ENCODE measurements at regions not wholly inside any gene's neighbourhood (a gene's known extent, or its start where the extent isn't known, plus 50 kb on each side); places are given as distances from the start of the nearest gene placed in this dataset.
A peak's percentile ranks its signal among the peaks of the same experiment; 100 is the strongest.

DNA sequence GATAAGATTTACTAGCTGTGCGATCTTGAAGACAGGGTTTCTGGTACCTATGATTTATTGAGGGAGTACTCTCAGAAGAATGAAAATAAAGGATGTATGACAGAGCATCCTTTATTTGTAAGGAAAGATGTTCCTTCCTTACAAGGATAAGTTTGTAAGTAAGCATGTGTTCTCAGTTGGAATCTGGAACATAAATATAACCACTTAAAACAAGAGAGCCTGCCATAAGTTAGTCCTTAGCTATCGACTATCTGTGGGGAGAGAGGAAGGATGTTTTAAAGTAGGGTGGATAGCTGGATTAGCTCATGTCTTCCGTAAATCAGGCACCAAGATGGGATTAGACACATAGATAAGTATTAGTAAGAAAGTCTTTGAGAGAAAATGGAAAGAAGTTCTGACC, 192.6 kb upstream of the CARD18 start:
- no peak for DNase-seq (ENCODE audit: low spot score)

DNA sequence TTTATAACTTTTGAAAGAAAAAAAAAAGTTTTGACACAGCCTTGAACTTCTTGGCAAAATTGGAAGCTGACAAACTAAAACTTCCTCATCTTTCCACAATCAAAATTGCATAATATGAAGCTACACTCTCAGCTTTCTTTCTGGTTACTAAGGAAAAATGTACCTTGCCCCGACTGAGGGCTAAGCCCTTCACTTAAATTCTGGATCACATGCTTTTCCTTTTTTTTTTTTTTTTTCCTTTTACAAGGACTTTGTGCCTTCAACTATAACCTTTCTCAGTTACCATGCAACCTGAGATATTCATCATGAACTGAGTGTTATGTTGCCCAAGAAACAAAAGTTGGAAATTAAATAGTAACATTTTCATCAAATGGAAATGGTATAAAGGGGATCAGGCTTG, 188.5 kb upstream of the CARD18 start:
- DNase-seq (ENCODE audit: low spot score) = no peak

DNA sequence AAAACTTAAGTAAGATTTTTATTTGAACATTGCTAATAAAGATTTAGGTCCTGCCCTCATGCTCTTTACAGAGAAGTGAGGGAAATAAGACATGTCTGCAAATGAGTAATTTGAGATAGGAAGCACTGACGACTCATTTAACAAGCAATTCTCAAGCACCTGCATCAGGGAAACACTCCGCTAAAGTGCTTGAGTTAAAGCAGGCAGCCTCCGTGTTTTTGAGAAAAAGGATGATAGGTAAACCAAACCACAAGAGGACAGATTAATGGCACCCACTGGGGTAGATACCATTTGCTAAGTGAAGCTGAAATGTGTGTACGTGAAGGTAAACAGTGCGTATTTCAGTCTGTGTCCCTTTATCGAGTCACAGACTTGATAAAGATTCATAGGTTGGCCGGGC, 184.6 kb upstream of the CARD18 start:
- no peak for DNase-seq (ENCODE audit: low spot score)

DNA sequence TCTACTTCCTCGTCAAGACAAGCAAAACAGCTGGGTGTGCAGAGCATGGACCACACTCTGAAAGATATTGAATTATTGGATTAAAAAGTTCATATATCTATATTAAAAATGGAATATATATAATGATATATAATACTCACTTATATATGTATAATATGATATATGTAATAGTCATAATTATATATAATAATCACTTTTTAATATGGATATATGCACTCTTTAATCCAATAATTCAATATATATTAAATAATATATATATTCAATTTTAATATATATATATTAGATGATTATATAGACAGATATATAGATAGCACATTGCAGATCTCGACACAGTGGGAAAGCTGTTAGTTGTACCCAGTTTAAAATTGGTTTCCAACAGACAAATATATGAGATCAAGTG, 182.1 kb upstream of the CARD18 start:
- DNase-seq (ENCODE audit: low spot score) = no peak

DNA sequence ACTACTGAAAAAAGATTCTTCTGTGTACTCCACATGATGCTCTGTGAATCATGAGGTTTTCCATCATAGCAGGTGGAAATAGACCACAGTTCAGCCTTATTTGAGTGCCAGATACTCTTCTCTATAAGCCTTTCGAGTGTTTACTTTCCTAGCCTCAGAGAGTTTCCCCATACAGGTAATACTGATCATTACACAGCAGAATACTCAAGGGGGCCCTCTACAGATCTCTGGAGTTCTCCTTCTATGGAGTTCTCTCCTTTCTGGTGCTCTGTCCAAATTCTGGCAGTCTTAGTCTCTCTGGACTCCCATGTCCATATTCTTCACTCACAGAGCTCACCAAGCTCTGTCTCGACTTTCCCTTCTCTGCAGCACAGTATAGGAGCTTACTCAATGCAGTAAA, 175.7 kb upstream of the CARD18 start:
- no peak for DNase-seq (ENCODE audit: low spot score)

DNA sequence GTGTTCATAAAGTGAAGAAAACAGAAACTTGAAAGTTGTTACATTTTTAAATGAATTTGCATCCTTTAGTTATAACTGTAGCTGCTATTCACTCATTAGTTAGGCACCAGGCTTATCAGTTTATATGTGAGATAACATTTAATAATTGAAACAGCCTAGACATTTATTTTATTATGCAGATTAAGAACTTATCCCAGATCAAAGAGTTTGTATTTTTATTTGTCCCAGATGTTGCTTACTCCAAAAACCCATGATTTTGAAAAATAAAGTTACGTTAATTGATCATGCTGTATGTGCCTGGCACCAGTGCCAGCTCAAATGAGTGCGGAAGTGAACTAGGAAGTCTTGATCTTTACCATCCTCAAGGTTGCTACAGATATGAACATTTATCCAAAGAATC, 172.7 kb upstream of the CARD18 start:
- DNase-seq (ENCODE audit: low spot score) = no peak

DNA sequence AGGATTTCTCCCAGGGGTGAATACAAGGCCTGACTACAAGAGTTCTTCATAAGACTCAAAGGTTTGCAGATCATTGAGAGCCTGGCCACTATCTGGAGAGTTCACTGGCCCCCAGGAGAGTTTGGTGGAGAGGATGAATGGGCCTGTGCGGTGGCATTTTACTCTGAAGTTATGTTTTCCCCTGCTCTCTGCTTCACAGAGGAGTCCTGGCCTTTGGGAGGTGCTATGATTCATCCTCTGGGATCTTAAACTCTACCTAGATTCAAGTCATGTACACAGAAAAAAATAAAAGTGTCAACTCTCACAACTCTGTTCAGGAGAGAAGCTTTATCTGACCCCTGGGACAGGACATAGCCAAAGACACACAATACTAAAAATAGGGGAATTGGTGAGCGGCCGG, 159.1 kb upstream of the CARD18 start:
- peak; percentile 10 for DNase-seq (ENCODE audit: low spot score)

DNA sequence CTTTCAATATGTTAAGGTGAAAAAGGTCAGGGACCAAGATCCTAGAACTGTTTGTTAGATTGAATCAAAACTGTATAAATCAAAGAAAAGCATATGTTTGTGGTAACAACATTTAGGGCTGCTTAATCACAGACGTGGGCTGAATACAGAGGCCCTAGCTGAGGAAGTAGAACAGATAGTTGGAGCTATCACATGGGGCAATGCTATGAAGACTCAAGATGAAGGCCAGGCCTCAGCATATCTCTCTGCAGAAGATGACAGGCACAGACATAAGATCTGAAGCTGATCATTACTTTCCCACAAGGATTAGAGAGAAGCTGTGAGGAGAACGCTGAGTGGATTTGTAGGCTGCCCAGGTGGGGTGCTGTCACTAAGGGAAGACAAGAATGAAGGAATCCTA, 158.6 kb upstream of the CARD18 start:
- DNase-seq (ENCODE audit: low spot score) = no peak

DNA sequence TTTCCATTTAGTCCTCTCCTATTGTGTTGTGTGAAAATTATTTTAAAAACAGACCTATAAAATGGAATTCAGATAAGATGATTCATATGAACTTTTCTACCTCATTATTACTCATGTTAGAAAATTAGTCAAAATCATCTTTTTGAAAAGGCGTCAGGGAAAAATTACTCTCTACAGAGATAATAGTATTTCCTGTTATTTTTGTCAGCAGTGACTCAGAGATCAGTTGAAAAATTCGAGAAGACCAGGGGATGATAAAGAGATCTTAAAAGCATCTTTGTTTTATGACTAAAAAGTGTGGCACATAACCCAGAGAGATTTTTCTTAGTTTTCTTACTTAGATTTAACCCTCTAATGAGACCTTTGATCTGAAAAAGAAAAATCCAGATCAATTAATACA, 157.9 kb upstream of the CARD18 start:
- peak; percentile 38 for DNase-seq (ENCODE audit: low spot score)

DNA sequence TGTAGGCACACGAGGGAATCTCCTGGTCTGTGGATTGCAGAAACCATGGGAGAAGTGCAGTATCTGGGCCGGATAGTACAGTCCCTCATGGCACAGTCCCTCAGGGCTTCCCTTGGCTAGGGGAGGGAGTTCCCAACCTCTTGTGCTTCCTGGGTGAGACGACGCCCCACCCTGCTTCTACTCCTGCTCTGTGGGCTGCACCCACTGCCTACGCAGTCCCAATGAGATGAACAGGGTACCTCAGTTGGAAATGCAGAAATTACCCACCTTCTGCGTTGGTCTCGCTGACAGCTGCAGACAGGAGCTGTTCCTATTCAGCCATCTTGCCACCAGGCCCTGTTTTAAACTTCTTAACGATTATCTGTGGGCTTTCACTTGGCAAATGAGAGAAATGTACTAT, 157.2 kb upstream of the CARD18 start:
- DNase-seq (ENCODE audit: low spot score) = no peak

DNA sequence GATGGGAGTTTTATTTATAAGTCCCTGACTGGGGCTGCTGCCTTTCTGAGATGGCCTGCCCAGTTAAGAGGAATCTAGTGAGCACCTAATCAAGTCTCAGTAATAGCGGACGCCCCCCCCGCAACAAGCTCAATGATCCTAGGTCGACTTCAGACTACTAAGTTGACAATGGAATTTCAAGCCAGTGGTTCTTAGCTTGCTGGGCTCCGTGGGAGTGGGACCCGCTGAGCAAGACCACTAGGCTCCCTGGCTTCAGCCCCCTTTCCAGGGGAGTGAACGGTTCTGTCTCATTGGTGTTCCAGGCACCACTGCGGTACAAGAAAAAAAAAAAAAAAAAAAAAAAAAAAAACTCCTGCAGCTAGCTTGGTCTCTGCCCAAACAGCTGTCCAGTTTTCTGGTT, 156.8 kb upstream of the CARD18 start:
- DNase-seq (ENCODE audit: low spot score) = no peak

DNA sequence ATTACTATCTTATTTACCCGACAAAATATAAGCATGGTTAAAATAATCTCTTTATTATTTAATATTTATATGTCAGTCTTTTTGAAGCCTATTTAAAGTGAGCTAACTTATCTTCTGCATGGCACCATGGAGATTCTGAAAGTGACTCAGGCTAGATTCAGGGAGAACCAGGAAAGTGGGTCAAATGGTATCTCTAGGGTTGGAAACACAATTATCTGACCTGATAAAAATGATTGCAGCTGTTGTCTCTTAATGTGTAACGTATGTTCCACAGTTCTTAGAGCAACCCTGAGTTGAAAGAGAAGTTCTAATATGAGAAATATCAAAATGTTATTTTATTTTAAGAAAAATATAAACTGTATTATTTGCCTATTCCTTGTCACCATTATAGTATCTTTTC, 143.1 kb upstream of the CARD18 start:
- no peak for DNase-seq (ENCODE audit: low spot score)

DNA sequence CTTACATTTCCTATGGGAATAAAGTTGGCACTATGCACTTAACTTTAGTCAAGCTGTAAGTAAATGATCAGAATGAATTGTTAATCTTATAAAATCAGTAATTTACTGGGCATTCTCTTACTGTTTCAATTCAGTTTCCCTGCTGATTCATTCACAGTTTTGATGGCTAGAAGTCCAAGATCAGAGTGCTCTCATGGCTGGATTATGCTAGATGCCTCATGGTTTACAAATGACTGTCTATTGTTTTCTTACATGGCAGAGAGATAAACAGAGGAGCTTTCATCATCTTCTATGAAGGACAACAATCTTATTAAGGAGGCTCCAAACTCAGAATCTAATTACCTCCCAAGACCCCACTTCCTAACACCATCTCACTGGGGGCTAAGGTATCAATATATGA, 135.1 kb upstream of the CARD18 start:
- no peak for DNase-seq (ENCODE audit: low spot score)

DNA sequence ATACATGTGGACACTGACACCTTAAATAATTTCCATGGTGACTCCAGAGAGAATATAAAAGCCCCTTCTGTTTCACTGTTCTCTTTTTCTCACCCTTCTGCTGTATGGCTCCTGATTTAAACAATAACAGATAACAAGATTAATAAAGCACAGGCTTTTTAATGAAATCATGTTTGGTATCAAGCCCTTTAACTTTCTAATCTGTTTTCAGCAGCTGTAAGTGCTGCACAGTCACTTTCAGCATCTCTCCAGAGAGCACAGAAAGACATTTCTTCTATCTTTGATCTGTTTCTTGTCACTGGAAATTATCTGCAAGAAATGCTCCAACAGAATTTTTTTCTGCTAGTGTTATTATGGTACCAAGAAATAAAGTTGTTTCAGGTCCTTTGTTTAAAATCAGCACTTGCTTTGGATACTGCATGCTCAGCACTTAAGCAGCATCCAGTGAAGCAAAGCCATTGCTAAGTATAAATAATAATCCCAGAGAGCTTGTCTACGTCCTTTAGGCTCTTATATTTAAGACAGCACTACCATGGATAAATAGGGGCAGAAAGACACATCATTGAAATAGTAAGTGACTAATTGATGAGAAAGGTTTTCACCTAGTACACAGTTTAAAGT, 134.2 kb upstream of the CARD18 start:
- no peak for DNase-seq (ENCODE audit: low spot score)

DNA sequence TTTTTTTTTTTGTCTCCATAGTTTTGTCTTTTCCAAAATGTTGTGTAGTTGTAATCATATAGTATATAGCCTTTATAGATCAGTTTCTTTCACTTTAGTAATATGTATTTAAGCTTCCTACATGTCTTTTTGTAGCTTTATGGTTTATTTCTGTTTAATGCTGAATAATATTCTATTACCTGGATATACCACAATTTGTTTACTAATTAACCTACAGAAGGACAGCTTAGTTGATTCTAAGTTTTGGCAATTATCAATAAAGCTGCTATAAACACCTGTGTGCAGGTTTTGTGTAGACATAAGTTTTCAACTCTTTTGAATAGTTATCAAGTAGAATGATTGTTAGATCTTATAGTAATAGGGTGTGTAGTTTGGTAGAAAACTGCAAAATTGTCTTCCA, 130.3 kb upstream of the CARD18 start:
- no peak for DNase-seq (ENCODE audit: low spot score)

DNA sequence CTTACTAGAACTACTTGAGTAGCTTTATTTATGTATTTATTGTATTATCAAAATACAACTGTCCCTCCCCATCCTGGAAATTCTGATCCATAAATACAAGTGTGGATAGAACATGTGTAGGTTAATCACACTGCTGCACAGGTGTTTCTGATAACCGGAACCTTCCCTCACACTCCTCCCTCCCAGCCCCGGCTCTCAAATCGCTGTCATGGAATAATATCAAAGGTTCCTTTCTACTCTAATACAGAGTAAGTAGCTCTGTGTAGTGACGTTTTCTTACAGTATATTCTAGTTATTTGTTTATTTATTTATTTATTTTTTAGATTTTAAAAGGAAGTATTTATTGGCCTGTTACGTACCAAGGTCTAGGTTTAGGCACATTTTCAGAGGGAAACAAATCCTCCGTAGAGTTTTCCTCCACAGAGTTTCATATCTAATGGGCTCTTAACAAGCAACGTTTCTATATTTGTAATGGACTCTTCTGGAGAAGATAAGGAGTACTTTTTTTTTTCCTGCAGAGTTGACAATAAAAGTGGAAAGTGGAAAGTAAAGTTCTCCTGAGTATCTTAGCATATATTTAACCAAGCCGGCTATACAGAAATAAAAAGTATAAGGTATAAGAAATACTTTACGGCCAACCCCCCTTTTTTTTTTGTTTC, 129.0 kb upstream of the CARD18 start:
- no peak for DNase-seq (ENCODE audit: low spot score)

DNA sequence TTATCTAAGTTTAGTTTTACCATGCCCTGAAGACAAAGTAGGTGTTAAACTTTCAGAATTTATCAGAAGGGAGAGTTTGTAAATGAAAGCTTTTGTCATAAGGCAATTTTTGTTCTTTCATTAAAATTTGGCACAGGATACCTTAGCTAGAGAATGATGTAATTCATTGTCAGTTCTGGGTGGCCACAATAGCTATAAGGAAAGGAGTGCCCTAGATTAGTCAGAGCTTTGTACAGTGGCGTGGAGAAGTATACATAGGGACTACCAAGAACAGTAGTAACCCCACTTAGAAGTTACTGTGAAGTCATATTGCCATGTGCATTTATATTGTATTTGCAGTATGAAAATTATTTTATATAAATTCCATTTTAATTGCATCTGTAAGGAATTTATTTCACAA, 126.3 kb upstream of the CARD18 start:
- DNase-seq (ENCODE audit: low spot score) = no peak

DNA sequence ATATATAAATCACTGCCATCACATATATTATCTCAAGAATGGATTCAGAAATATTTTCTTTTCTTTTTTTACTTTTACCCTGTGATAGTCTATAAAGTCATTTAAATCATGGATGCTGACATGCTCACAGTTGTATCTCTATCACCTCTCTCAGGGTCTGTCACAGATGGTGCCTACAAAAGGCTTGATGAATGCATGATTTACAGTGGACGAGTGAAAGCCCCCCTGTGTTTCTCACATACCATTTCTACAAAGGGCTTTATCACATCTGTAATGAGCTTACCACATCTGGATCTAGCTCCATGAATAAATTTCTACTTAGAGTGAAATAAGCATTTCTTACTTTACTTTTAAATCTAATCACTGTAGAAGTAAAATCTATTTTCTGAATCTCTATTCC, 121.4 kb upstream of the CARD18 start:
- no peak for DNase-seq (ENCODE audit: low spot score)

DNA sequence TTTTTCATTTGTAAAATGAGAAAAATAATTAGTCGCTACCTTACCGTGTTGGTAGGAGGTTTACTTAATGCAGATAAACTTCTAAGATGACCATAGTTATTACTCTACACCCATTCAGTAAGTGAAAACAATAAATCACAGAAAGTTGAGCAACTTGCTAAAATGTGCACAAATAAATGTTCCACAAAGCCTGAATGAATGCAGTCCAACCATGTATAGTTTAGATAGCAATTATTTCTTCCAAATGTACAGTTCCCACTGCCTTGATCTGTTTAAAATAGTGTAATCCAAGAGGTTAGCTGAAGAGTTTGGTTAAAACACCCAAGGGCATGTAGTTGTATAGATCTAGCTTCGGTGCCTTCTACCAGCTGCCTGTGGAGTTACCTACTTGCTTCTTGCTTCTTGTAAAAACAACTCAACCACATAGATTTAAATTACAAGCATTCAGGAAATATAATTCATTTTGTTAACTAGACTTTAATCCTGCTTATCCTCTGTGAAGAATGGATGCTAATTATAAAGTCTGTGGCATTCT, 106.3 kb upstream of the CARD18 start:
- no peak for DNase-seq (ENCODE audit: low spot score)

DNA sequence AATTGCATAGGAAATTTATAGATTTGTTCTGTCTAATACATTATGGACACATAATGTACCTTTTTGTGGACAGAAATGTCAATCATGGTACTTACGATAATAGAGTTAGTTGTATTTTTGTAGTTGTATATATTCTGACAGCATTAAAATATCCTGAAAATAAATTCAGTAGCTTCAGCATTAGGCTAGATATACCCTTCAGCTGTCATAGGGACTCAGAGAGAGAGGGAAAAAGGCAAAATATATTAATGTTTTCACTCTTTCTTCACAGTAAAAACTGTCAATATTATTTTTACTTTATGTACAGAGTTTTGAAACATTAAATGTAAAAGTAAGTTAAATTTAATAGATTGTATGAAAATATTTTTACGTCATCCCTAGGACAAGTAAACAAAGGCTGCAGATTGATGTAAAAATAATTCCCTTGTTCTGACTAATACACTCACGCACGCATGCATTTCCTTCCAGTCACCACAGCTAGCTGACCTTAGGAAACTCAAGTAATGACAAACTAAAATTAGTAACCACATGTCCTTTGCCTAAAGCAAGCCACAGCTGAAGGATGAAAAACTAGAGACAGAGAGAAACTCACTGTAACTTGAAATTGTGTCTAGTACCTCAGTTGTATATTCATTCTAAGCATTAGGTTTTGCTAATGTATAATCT, 104.7 kb upstream of the CARD18 start:
- peak; percentile 84 for DNase-seq (ENCODE audit: low spot score)

DNA sequence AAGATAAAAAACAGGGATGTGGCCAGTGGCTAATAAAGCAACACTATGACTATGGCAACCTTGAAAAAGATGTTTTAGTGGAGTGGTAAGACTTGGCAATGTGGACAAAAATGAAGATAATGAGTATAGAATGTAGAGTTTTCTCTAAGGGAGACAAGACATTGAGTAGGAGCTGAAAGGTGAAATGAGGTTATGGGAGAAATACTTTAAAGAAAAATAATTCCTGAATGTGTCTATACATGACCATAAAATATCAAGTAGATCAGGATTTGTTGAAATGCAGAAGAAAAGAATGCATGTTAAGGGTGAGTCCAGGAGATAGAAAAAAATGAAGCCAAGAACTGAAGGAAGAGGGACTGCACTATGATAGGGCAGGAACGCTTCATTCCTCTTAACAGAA, 101.6 kb upstream of the CARD18 start:
- DNase-seq (ENCODE audit: low spot score) = no peak

DNA sequence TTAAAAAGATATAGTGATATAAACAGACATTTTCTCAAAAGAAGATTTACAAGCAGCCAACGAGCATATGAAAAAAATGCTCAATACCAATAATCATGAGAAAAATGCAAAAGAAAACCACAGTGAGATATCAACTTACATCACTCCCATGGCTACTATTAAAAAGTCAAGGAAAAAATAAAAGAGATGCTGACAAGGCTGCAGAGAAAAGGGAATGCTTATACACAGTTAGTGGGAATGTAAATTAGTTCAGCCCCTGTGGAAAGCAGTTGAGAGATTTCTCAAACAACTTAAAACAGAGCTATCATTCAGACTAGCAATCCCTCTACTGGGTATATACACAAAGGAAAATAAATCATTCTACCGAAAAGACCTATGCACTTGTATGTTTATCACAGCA, 97.1 kb upstream of the CARD18 start:
- no peak for DNase-seq (ENCODE audit: low spot score)

DNA sequence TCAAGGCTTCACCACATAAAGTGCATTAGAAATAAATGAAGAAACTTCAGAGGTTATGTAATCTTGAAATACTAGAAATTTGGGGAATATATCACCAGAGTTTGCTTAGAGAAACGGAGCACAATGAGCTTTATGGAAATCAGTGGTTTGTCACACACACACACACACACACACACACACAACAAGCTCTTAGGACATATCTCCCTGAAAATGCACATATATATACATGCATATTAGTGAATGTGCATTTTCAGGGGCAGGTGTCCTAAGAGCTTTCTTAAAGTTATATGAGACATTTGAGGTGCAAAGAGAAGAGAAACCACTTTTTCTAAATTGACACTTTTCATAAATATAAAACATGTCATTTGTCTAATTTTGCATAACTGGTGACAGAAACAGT, 93.7 kb upstream of the CARD18 start:
- no peak for DNase-seq (ENCODE audit: low spot score)

DNA sequence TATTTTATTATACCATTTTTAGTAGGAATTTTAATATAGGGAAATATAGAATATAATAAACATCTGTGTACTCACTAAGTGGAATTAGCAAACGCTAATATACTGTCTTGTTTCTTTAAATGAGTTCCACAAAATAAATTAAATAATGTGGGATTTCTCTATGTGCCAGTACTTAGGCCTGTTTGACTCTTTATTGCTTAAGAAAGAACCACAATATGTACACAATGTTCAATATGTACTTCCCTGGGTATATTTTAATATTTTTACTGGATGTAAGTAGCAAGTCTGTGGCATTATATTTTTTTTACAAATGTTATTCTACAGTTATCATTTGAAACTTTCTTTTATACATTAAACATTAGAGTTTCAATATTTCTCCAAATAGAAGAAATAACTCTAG, 92.5 kb upstream of the CARD18 start:
- DNase-seq (ENCODE audit: low spot score) = no peak
